HCT116 (cell line): ENCODE measurements at regions not wholly inside any gene's neighbourhood (a gene's known extent, or its start where the extent isn't known, plus 50 kb on each side); places are given as distances from the start of the nearest gene placed in this dataset.

ENCODE experiments used
- ATAC-seq: fragments of 200-7000 bp; cut with Tn5 transposase; 2 replicates; pipeline ENCODE4 v1.9.1; 2020; ENCODE audit warnings: mild to moderate bottlenecking, moderate library complexity
- BruUV-seq: library from RNA; stranded (reverse); fragments of 400-500 nt; replicated peaks from 2 replicates; lab custom pipeline; 2021; lab: Mats Ljungman, UMichigan
- CTCF ChIA-PET: fragments of 300-600 bp; sonication (Branson Sonifier 250); formaldehyde crosslinking; loops from one replicate; lab custom pipeline; 2021; ENCODE audit warnings: antibody characterized with exemption; lab: Charles Lee
- POLR2A ChIA-PET: fragments of 300-600, 350-600 bp; sonication (Branson Sonifier 250); formaldehyde crosslinking; loops from one replicate; lab custom pipeline; 2021; ENCODE audit warnings: antibody characterized with exemption; lab: Charles Lee
- RAD21 ChIA-PET, 2 experiments: fragments of 300-600 bp; sonication (Branson Sonifier 250); formaldehyde crosslinking; loops; one replicate each; lab custom pipeline; 2023; ENCODE audit warnings: low total read pairs in 2 of 2; ENCODE audit not compliant: uncharacterized antibody in 2 of 2, unreplicated experiment in 2 of 2, low non-redundant PET in 1 of 2; lab: Charles Lee
- DNase-seq: peaks from one replicate; pipeline ENCODE4 v3.0.0-alpha.2; 2010; ENCODE audit warnings: low read depth, low spot score
- H2AFZ ChIP-seq: fragments of 200-600 bp; shearing (Covaris generic), sonication (generic); 2 replicates; pipeline ENCODE4 v1.6.1; 2017; ENCODE audit warnings: low read depth, mixed run types, mixed read lengths, antibody characterized with exemption, low read length; ENCODE audit not compliant: poor library complexity, severe bottlenecking
- H3K27ac ChIP-seq: 2 replicates; pipeline ENCODE4 v1.5.1; 2012; ENCODE audit warnings: low read depth, low read length
- H3K27me3 ChIP-seq: fragments of 200-600 bp; sonication (generic); 2 replicates; pipeline ENCODE4 v1.6.1; 2016; ENCODE audit warnings: mixed run types, low read length, mixed read lengths; ENCODE audit not compliant: insufficient read depth
- H3K36me3 ChIP-seq, 2 experiments: fragments of 200-500 bp in 1 of 2; fragments of 200-600 bp in 1 of 2; sonication (Bioruptor generic) in 1 of 2; sonication (generic) in 1 of 2; 2 replicates each; pipeline versions ENCODE4 v1.5.1 to v1.6.1; 2014 to 2016; ENCODE audit warnings: low read length in 2 of 2, inconsistent platforms in 1 of 2, mixed read lengths in 1 of 2, mixed run types in 1 of 2; ENCODE audit not compliant: insufficient read depth in 2 of 2, control insufficient read depth in 1 of 2
- H3K4me1 ChIP-seq, 2 experiments: fragments of 200-600 bp in 1 of 2; sonication (generic) in 1 of 2; 2 replicates each; pipeline versions ENCODE4 v1.5.1 to v1.6.1; 2012 to 2017; ENCODE audit warnings: low read length in 2 of 2, inconsistent platforms in 1 of 2, mild to moderate bottlenecking in 1 of 2, mixed read lengths in 1 of 2, mixed run types in 1 of 2, moderate library complexity in 1 of 2; ENCODE audit not compliant: insufficient read depth in 2 of 2, control insufficient read depth in 1 of 2
- H3K4me2 ChIP-seq: fragments of 200-600 bp; sonication (generic); 2 replicates; pipeline ENCODE4 v1.6.1; 2017; ENCODE audit warnings: mixed run types, low read length, mixed read lengths
- H3K4me3 ChIP-seq, 2 experiments: fragments of 200-600 bp in 1 of 2; sonication (generic) in 1 of 2; replicated peaks in 1 of 2; 2 replicates each; pipeline ENCODE4 v1.5.1; 2011 to 2016; ENCODE audit warnings: low read length in 2 of 2, control low read depth in 1 of 2, low read depth in 1 of 2, mild to moderate bottlenecking in 1 of 2, mixed read lengths in 1 of 2, mixed run types in 1 of 2
- H3K79me2 ChIP-seq: fragments of 200-600 bp; sonication (generic); 2 replicates; pipeline ENCODE4 v1.6.1; 2017; ENCODE audit warnings: mild to moderate bottlenecking, mixed run types, low read length, moderate library complexity, mixed read lengths; ENCODE audit not compliant: insufficient read depth
- H3K9ac ChIP-seq: fragments of 200-600 bp; sonication (generic); 2 replicates; pipeline ENCODE4 v1.6.1; 2016; ENCODE audit warnings: low read length, mixed read lengths
- H3K9me2 ChIP-seq: fragments of 200-600 bp; sonication (generic), shearing (Covaris generic); 2 replicates; pipeline ENCODE4 v1.6.1; 2017; ENCODE audit warnings: mixed run types, mild to moderate bottlenecking, moderate library complexity; ENCODE audit not compliant: insufficient read depth
- H3K9me3 ChIP-seq, 2 experiments: fragments of 200-500 bp in 1 of 2; fragments of 200-600 bp in 1 of 2; sonication (Bioruptor generic) in 1 of 2; sonication (generic) in 1 of 2; 2 replicates each; pipeline ENCODE4 v1.6.1; 2014 to 2017; ENCODE audit warnings: low read length in 2 of 2, mixed read lengths in 2 of 2, inconsistent platforms in 1 of 2, low read depth in 1 of 2, mild to moderate bottlenecking in 1 of 2, mixed run types in 1 of 2, moderate library complexity in 1 of 2; ENCODE audit not compliant: control insufficient read depth in 1 of 2, insufficient read depth in 1 of 2
- H4K20me1 ChIP-seq: fragments of 200-600 bp; sonication (generic), shearing (Covaris generic); 2 replicates; pipeline ENCODE4 v1.6.1; 2017; ENCODE audit warnings: mixed run types, mild to moderate bottlenecking, moderate library complexity; ENCODE audit not compliant: insufficient read depth
- ATF3 ChIP-seq: IDR thresholded peaks from 2 replicates; pipeline ENCODE4 v1.6.1; 2012
- CTCF ChIP-seq, 3 experiments: fragments of 200-600 bp in 1 of 3; sonication (generic) in 1 of 3; IDR thresholded peaks in 2 of 3; conservative IDR thresholded peaks in 1 of 3; 2 replicates each; pipeline ENCODE4 v1.5.1; 2012 to 2017; ENCODE audit warnings: low read depth in 2 of 3, low read length in 2 of 3, antibody characterized with exemption in 1 of 3, borderline replicate concordance in 1 of 3, control low read depth in 1 of 3, mild to moderate bottlenecking in 1 of 3, mixed read lengths in 1 of 3, mixed run types in 1 of 3, moderate library complexity in 1 of 3; ENCODE audit not compliant: insufficient read depth in 1 of 3
- EGR1 ChIP-seq: IDR thresholded peaks from 2 replicates; pipeline ENCODE4 v1.6.1; 2012; ENCODE audit warnings: low read depth
- ELF1 ChIP-seq: IDR thresholded peaks from 2 replicates; pipeline ENCODE4 v1.6.1; 2012; ENCODE audit warnings: low read depth, borderline replicate concordance
- EZH2 ChIP-seq: fragments of 200-600 bp; sonication (generic); IDR thresholded peaks from 2 replicates; pipeline ENCODE4 v1.6.1; 2017; ENCODE audit warnings: antibody characterized with exemption, mixed run types
- FOSL1 ChIP-seq: IDR thresholded peaks from 2 replicates; pipeline ENCODE4 v1.6.1; 2012; ENCODE audit warnings: low read depth
- POLR2AphosphoS5 ChIP-seq: IDR thresholded peaks from 2 replicates; pipeline ENCODE4 v1.6.1; 2011; ENCODE audit warnings: mild to moderate bottlenecking, low read depth, low read length, moderate library complexity
- RAD21 ChIP-seq: IDR thresholded peaks from 2 replicates; pipeline ENCODE4 v1.6.1; 2012; ENCODE audit warnings: low read depth, mild to moderate bottlenecking
- SRF ChIP-seq: IDR thresholded peaks from 2 replicates; pipeline ENCODE4 v1.6.1; 2012; ENCODE audit warnings: low read depth
- TCF7L2 ChIP-seq: IDR thresholded peaks from 2 replicates; pipeline ENCODE4 v1.7.0; 2011; ENCODE audit warnings: borderline replicate concordance, inconsistent platforms; ENCODE audit not compliant: insufficient read depth, insufficient read length; ENCODE audit errors: extremely low read depth
- ZBTB33 ChIP-seq: IDR thresholded peaks from 2 replicates; pipeline ENCODE4 v1.6.1; 2011; ENCODE audit warnings: mild to moderate bottlenecking, low read length, moderate library complexity; ENCODE audit not compliant: insufficient replicate concordance; ENCODE audit errors: extremely low read depth
- ZFX ChIP-seq: fragments of 450-650 bp; IDR thresholded peaks from 2 replicates; pipeline ENCODE4 v1.6.1; 2017
- intact Hi-C: fragments of 100-400 bp; cut with micrococcal nuclease; formaldehyde crosslinking; loops from 2 replicates; pipeline ENCODE4 v1.10.0; 2022

- Histone ChIP-seq H3K4me1 (peaks cover 16 to 30% of the 10 kb centered on the region in 2 experiments), H3K36me3 (no peaks in the 10 kb centered on the region), H3K9me2 (no peaks in the 10 kb centered on the region), H3K79me2 (no peaks in the 10 kb centered on the region), H4K20me1 (no peaks in the 10 kb centered on the region), H3K27me3 (no peaks in the 10 kb centered on the region), H3K9ac (no peak overlapping the region; the same call in 1 of the 2 replicates), H3K4me2 (no peak overlapping the region), H3K4me3 (no peak overlapping the region), H3K27ac (no peak overlapping the region), H2AFZ (no peak overlapping the region), H3K9me3 (no peaks in the 10 kb centered on the region)
- BruUV-seq, result no TSS peak
- intact Hi-C loops, result loop anchor here (5.0 kb wide), 1 partner anchor 145 kb away; the partner anchor contains the start of gene CPEB2
- no peak for DNase-seq
- RAD21 ChIA-PET, result no interaction called here
- TF ChIP-seq RAD21, result no peak
- no peak for TF ChIP-seq ELF1
- no peak for TF ChIP-seq EZH2
- TF ChIP-seq SRF, result no peak
- no peak for TF ChIP-seq ATF3
- no peak for TF ChIP-seq CTCF (IDR thresholded peaks at IDR 0.05 in 2 of 3, conservative IDR thresholded peaks at IDR 0.05 in 1 of 3; ENCODE audit: borderline replicate concordance in 1 of 3, insufficient read depth in 1 of 3, low read depth in 2 of 3, low read length in 2 of 3)
- no peak for TF ChIP-seq FOSL1
- POLR2A ChIA-PET, result no interaction called here
- no peak for ATAC-seq
- CTCF ChIA-PET, result no interaction called here
Observed at GRCh38 chr4:14857475-14857874, 144.8 kb upstream of the CPEB2 start.

GRCh38 chr4:14857981-14858380 lies 144.3 kb upstream of the CPEB2 start:
- no peaks in the 10 kb centered on the region for H3K9me3 ChIP-seq
- DNase-seq, result no peak
- H3K9me2 ChIP-seq, result no peaks in the 10 kb centered on the region
- no peak overlapping the region for H3K9ac ChIP-seq
- peaks cover 16 to 30% of the 10 kb centered on the region in 2 experiments for H3K4me1 ChIP-seq
- no peak overlapping the region for H3K4me2 ChIP-seq
- intact Hi-C loops, result loop anchor here (5.0 kb wide), 1 partner anchor 144 kb away; the partner anchor contains the start of gene CPEB2
- H3K4me3 ChIP-seq, result no peak overlapping the region
- no peak overlapping the region for H3K27ac ChIP-seq
- no peaks in the 10 kb centered on the region for H3K27me3 ChIP-seq
- ChIA-PET RAD21 (no interaction called here), CTCF (no interaction called here), POLR2A (no interaction called here)
- H2AFZ ChIP-seq, result no peak overlapping the region
- no peaks in the 10 kb centered on the region for H3K36me3 ChIP-seq
- BruUV-seq, result no TSS peak
- no peak for ATAC-seq
- no peaks in the 10 kb centered on the region for H4K20me1 ChIP-seq
- no peaks in the 10 kb centered on the region for H3K79me2 ChIP-seq
- TF ChIP-seq FOSL1 (no peak), ATF3 (no peak), TCF7L2 (no peak), CTCF (IDR thresholded peaks at IDR 0.05 in 2 of 3, conservative IDR thresholded peaks at IDR 0.05 in 1 of 3; ENCODE audit: borderline replicate concordance in 1 of 3, insufficient read depth in 1 of 3, low read depth in 2 of 3, low read length in 2 of 3) (no peak), ZFX (no peak), EGR1 (no peak), ZBTB33 (no peak), POLR2AphosphoS5 (no peak)
